SJCRH30 (cell line): ENCODE measurements at regions not wholly inside any gene's neighbourhood (a gene's known extent, or its start where the extent isn't known, plus 50 kb on each side); places are given as distances from the start of the nearest gene placed in this dataset.
"Not testable (repeated sequence)": the region's sequence is repeated elsewhere in the genome, so short reads cannot be mapped to it uniquely, and the experiment has no call there.

Experiments used
- DNase-seq, 2 experiments: peaks; one replicate each; pipeline ENCODE4 v3.0.0-alpha.2; 2015 to 2020
- H3K27ac ChIP-seq: fragments of 250-450 bp; sonication (Bioruptor Pico); 2 replicates; pipeline ENCODE4 v1.5.1; 2020; ENCODE audit warnings: mild to moderate bottlenecking, moderate library complexity
- H3K27me3 ChIP-seq: fragments of 250-450 bp; sonication (Bioruptor Pico); 2 replicates; pipeline ENCODE4 v1.5.1; 2020; ENCODE audit warnings: mild to moderate bottlenecking, moderate library complexity
- H3K36me3 ChIP-seq: fragments of 250-450 bp; sonication (Bioruptor Pico); 2 replicates; pipeline ENCODE4 v1.5.1; 2020; ENCODE audit warnings: mild to moderate bottlenecking, moderate library complexity
- H3K4me1 ChIP-seq: fragments of 250-450 bp; sonication (Bioruptor Pico); 2 replicates; pipeline ENCODE4 v1.5.1; 2020; ENCODE audit warnings: mild to moderate bottlenecking, moderate library complexity
- H3K4me3 ChIP-seq: fragments of 250-450 bp; sonication (Bioruptor Pico); 2 replicates; pipeline ENCODE4 v1.5.1; 2020; ENCODE audit warnings: mild to moderate bottlenecking, moderate library complexity
- H3K9me3 ChIP-seq: fragments of 250-450 bp; sonication (Bioruptor Pico); replicated peaks from 2 replicates; pipeline ENCODE4 v1.5.1; 2020; ENCODE audit warnings: mild to moderate bottlenecking, moderate library complexity

DNA sequence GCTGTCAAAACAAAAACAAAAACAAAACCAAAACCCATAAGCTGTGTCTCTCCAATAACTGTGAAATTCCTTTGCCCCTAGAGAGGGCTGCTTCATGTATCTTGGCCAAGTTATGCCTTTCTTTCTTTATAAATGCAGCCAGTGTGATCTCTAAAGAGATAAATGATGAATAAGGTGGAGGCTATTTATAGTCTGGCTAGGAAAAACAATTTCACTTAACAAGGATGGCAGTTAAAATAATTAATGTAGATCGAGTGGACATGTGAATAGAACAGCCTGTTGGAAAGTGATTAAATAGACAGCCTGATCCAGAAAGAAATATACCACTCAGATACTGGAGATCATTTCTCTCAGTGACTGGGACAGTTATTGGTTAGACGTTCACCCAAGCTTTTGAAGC is 1666.9 kb upstream of the CELF4 start:
- DNase-seq: no peak
- Histone ChIP-seq H3K27me3 (no peaks in the 10 kb centered on the region), H3K27ac (no peak overlapping the region), H3K9me3 (no peaks in the 10 kb centered on the region), H3K4me3 (no peak overlapping the region), H3K36me3 (no peaks in the 10 kb centered on the region), H3K4me1 (no peaks in the 10 kb centered on the region)

DNA sequence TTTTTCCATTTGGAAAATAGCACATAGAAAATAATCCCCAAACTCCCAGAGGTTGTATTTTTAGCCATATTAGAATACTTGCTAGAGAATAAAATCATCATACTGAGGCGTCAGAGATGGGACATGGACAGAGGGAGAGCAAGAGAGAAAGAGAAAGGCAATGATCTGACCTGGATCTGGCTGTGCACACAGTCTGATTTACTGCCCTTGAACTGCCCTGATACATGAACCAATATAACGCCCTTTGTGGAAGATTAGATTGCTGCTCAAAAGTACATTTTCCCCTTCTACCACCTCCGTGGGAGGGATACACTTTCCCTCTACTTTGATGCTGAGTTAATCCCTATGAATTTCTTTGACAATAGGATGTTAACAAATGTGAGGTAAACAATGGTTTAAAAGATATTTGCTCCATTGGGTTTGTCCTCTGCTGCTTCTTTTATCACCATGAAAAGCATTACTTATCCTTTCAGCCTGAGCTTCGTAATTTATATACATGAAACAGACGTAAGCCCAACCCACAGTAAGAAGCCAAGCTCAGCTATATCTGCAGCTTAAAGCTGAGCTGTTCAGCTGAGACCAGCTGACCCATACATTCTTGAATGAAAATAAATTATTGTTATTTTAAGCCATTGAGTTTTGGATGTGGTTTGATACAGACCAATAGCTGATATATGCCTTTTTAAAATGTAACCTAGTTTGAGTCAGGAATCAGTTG is 1664.6 kb upstream of the CELF4 start:
- no peak overlapping the region for H3K4me3 ChIP-seq
- no peaks in the 10 kb centered on the region for H3K27me3 ChIP-seq
- no peaks in the 10 kb centered on the region for H3K9me3 ChIP-seq
- DNase-seq: no peak
- H3K4me1 ChIP-seq: no peaks in the 10 kb centered on the region
- no peak overlapping the region for H3K27ac ChIP-seq
- H3K36me3 ChIP-seq: no peaks in the 10 kb centered on the region

DNA sequence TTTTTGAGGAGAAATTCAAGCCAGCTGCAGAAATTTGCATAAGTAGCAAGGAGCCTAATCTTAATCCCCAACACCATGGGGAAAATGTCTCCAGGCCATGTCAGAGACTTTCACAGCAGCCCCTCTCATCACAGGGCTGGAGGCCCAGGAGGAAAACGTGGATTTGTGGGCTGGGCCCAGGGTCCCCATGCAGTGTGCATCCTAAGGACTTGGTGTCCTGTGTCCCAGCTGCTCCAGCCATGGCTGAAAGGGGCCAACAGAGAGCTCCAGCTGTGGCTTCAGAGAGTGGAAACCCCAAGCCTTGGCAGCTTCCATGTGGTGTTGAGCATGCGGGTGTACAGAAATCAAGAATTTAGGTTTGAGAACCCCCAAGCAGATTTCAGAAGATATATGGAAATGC is 1662.2 kb upstream of the CELF4 start:
- not testable (repeated sequence) for DNase-seq

DNA sequence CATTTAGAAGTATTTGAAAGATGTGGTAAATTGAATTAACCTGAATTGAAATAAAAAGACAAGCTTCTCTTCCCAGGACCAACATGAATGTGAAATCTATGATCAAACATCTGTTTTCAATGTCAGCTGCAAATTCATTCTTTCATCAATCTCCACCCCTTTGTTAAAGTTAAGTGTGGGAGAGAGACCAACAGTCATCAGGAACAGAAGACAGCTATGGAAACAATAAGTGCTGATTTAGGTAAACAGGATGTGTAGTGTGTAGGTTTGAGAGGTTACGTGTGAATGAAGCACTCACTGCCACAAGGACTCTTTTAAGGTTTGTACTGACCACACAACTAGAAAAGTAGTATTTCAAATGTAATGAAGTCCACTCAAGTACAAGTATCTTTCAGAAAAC is 1659.8 kb upstream of the CELF4 start:
- Histone ChIP-seq H3K27ac (no peak overlapping the region), H3K4me3 (no peak overlapping the region), H3K4me1 (no peaks in the 10 kb centered on the region), H3K9me3 (no peaks in the 10 kb centered on the region), H3K36me3 (no peaks in the 10 kb centered on the region), H3K27me3 (no peaks in the 10 kb centered on the region)
- DNase-seq: no peak

More for the DNA sequence above, 1662.2 kb upstream of the CELF4 start:
- not testable (repeated sequence) for H3K27ac ChIP-seq, H3K27me3 ChIP-seq, H3K9me3 ChIP-seq, H3K4me1 ChIP-seq, H3K4me3 ChIP-seq, H3K36me3 ChIP-seq

GRCh38 chr18:39223283-39223682 is 1657.7 kb upstream of the CELF4 start:
- no peak for DNase-seq
- Histone ChIP-seq H3K36me3 (no peaks in the 10 kb centered on the region), H3K4me3 (no peak overlapping the region), H3K4me1 (no peaks in the 10 kb centered on the region), H3K9me3 (no peaks in the 10 kb centered on the region), H3K27me3 (no peaks in the 10 kb centered on the region), H3K27ac (no peak overlapping the region)

DNA sequence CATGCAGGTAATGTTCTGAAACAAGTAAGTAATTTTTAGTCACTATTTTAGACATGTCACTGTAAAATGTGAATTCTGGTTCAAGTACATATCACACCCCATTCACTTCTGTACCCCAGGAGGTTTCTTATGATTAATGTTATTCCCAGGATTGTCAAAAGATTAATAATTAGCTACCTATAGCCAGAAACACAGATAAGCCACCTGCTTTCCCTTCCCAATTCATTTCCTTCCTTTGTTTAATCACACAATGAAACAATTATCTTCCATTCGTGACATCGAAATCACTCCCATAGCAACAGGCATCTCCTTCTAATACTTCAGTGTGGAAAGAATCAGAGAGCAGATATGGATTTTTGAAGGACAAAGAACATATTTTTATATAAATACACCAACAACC is 1650.3 kb upstream of the CELF4 start:
- Histone ChIP-seq H3K36me3 (no peaks in the 10 kb centered on the region), H3K4me1 (no peaks in the 10 kb centered on the region), H3K4me3 (no peak overlapping the region)

DNA sequence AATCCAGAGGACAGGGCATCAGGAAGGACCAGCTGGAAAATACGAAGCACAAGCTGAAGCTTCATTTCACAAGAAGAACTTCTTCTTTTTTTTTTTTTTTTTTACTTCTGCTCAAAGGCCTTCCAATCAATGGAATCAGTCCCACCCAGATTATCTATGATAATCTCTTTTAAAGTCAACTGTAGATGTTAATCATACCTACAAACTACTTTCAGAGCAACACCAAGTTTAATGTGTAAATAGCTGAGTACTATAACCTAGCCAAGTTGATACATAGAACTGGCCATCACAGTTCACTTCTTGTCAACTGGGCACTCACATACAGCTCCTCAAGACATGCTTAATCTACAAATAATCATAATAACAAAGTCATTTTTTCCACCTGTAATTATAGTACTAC is 1645.9 kb upstream of the CELF4 start:
- Histone ChIP-seq H3K9me3 (no peaks in the 10 kb centered on the region), H3K4me3 (no peak overlapping the region), H3K27ac (no peak overlapping the region), H3K27me3 (no peaks in the 10 kb centered on the region), H3K36me3 (no peaks in the 10 kb centered on the region), H3K4me1 (no peaks in the 10 kb centered on the region)
- no peak for DNase-seq

More for the DNA sequence above, 1650.3 kb upstream of the CELF4 start:
- Histone ChIP-seq H3K9me3 (no peaks in the 10 kb centered on the region), H3K27ac (no peak overlapping the region), H3K27me3 (no peaks in the 10 kb centered on the region)
- DNase-seq: no peak

DNA sequence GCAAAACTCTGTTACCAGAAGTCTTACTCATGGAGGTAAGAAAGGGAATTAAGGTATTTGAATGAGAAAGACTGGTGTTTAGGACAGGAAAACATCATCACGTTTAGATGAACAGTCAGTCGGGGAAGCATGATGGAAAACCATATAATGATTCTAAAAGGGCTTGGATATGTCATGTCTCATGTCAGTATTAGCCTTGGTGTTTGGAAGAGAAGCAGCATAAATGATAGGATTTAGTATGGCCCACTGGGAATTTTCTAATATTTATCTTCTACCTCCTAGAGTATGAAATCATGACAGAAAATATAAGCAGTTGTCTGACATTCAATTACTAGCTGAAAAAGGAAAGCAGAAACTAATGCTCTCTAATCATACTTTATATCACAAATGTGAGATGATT is 1643.6 kb upstream of the CELF4 start:
- Histone ChIP-seq H3K4me3 (no peak overlapping the region), H3K4me1 (no peaks in the 10 kb centered on the region), H3K9me3 (no peaks in the 10 kb centered on the region), H3K27me3 (no peaks in the 10 kb centered on the region), H3K36me3 (no peaks in the 10 kb centered on the region), H3K27ac (no peak overlapping the region)
- no peak for DNase-seq

- no peaks in the 10 kb centered on the region for H3K4me1 ChIP-seq
- DNase-seq: no peak
- H3K36me3 ChIP-seq: no peaks in the 10 kb centered on the region
- no peak overlapping the region for H3K4me3 ChIP-seq
- H3K27ac ChIP-seq: no peak overlapping the region
- no peaks in the 10 kb centered on the region for H3K27me3 ChIP-seq
- H3K9me3 ChIP-seq: no peaks in the 10 kb centered on the region
These were observed 1643.1 kb upstream of the CELF4 start for GRCh38 chr18:39208729-39209128.

DNA sequence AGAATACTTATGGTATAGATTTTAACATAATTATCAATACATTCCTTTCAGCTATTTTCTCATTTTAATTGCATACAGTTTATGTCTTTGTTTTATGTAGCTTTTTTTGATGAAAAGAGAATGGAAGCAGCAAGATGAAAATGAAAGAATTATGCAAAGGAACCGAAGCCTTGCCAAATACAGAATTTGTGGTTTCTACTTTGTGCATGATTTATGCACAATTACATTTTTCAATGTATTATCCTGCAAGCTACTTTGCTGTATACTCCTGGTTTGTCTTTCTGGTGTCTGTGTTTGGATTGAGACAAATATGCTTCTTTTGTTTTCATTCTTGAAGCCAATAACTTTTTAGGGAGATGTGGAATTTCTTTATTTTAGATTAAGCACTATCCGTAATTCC is 1642.6 kb upstream of the CELF4 start:
- no peak for DNase-seq
- H3K9me3 ChIP-seq: no peaks in the 10 kb centered on the region
- no peaks in the 10 kb centered on the region for H3K36me3 ChIP-seq
- no peaks in the 10 kb centered on the region for H3K27me3 ChIP-seq
- no peak overlapping the region for H3K4me3 ChIP-seq
- no peak overlapping the region for H3K27ac ChIP-seq
- H3K4me1 ChIP-seq: no peaks in the 10 kb centered on the region

- not testable (repeated sequence) for H3K4me3 ChIP-seq, H3K9me3 ChIP-seq, DNase-seq, H3K36me3 ChIP-seq, H3K27ac ChIP-seq, H3K27me3 ChIP-seq, H3K4me1 ChIP-seq
These were observed 1641.0 kb upstream of the CELF4 start for GRCh38 chr18:39206398-39207103.

DNA sequence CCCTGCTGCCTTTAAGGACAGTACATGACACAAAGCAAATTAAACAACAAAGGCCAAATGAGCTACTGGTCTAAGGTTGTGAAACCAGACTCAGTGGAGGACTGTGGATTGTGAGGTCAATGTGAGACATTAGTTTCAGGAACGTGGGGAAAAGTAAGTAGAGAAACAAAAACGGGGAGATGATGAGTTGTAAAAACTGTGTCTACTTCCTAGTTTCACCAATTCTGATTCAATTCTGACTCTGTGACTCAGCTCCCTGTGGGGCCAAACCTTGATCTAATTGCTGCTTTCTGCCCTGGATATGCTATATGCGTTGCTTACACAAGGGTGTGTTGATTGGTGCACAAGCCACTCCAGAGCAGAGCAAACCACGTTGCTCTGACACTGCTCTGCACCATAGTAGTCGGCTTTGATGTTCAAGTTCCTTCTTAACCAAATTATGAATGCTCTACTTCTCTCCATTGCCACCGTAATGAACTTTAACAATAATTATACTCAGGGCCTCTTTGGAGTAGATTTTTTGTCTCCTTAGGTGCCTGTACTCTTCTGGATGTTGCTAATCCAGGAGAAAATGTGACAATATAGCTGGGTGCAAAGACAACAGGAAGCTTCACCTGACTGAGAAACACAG is 1640.1 kb upstream of the CELF4 start:
- no peak overlapping the region for H3K27ac ChIP-seq
- H3K27me3 ChIP-seq: no peaks in the 10 kb centered on the region
- H3K36me3 ChIP-seq: no peaks in the 10 kb centered on the region
- H3K9me3 ChIP-seq: no peaks in the 10 kb centered on the region
- H3K4me1 ChIP-seq: no peaks in the 10 kb centered on the region
- no peak overlapping the region for H3K4me3 ChIP-seq
- no peak for DNase-seq

DNA sequence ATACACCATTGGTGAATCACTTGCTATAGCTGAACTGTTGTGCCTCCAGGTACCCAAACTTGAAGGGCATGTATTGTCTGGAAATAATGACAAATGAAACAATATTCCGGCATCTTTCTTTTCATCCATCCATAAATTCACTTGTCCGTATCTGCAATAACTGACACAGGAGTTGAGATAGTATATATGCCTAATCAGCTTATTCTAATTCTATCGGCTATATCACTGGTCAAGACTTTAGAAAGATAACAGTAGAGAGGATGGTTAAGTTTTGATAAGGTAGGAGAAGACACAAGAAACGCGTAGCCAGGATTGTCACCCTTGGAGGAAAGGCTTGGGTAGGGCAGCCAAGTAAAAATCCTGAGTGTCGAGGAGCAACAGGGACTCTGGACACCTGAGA is 1634.6 kb upstream of the CELF4 start:
- H3K36me3 ChIP-seq: no peaks in the 10 kb centered on the region
- no peak overlapping the region for H3K4me3 ChIP-seq
- no peak for DNase-seq
- H3K27me3 ChIP-seq: no peaks in the 10 kb centered on the region
- H3K9me3 ChIP-seq: no peaks in the 10 kb centered on the region
- H3K27ac ChIP-seq: no peak overlapping the region
- no peaks in the 10 kb centered on the region for H3K4me1 ChIP-seq

DNA sequence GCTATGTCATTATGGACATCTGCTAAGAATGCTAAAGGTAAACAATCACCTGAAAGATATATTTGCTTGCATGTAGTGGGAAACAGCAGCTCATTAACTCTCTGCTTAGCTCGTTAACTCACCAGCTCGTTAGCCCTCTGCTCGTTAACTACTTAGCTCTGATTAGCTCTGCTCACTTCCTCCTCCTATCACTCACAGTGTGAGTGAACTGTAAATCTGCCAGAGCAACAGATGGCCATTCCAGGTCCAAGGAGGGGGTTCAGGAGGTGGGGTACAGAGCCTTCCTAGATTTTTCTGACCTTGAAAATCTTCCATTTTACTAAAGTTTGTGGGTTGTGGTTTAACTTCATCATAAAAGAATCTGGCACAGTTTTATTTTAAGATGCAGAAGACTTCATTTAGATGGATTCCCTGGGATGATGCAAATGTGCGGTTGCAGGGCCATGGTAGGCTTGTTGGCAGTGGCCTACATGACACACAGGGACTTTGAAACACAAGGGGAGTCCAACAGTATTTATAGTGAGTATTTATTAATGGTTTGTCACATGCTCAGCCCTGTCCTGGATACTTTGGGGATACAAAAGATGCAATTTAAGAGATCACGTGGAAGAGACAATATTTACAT is 1633.7 kb upstream of the CELF4 start:
- DNase-seq: no peak
- H3K27me3 ChIP-seq: no peaks in the 10 kb centered on the region
- H3K27ac ChIP-seq: no peak overlapping the region

DNA sequence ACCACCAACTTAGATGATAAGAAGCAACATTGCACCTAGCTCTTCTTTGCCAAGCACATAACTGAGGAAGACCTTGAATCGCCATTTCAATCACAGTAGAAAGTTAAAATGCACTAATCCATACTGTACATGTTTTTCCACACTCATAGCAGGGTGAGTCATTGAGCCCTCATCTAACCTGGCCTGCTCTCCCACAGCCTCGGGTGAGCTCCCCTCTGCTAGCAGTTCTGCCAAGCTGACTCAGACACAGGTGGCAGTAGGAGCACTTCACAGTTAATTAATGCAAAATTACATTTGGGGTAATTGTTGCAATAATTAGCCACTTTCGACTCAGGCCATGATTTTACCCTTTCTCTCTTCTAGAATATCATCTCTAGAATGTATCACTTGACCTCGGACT is 1632.8 kb upstream of the CELF4 start:
- no peak overlapping the region for H3K27ac ChIP-seq
- no peaks in the 10 kb centered on the region for H3K27me3 ChIP-seq
- no peaks in the 10 kb centered on the region for H3K9me3 ChIP-seq
- no peaks in the 10 kb centered on the region for H3K4me1 ChIP-seq
- H3K4me3 ChIP-seq: no peak overlapping the region
- no peaks in the 10 kb centered on the region for H3K36me3 ChIP-seq
- no peak for DNase-seq

More for the DNA sequence above, 1633.7 kb upstream of the CELF4 start:
- H3K36me3 ChIP-seq: no peaks in the 10 kb centered on the region
- H3K9me3 ChIP-seq: no peaks in the 10 kb centered on the region
- no peak overlapping the region for H3K4me3 ChIP-seq
- H3K4me1 ChIP-seq: no peaks in the 10 kb centered on the region
